K562 (cell line): ENCODE measurements at regions not wholly inside any gene's neighbourhood (a gene's known extent, or its start where the extent isn't known, plus 50 kb on each side); places are given as distances from the start of the nearest gene placed in this dataset.

Experiments used
- ARNT ChIP-seq, 2 experiments: fragments of 450-650 bp; IDR thresholded peaks; 2 replicates each; pipeline ENCODE4 v1.6.1; 2016; ENCODE audit warnings: mild to moderate bottlenecking in 1 of 2
- EZH2 ChIP-seq: IDR thresholded peaks from 2 replicates; pipeline ENCODE4 v1.6.1; 2012; ENCODE audit warnings: low read depth, mild to moderate bottlenecking, inconsistent platforms, low read length, borderline replicate concordance
- MYNN ChIP-seq, 2 experiments: sonication (generic); formaldehyde crosslinking in 1 of 2; IDR thresholded peaks; 2 replicates each; pipeline versions ENCODE4 v1.5.0 to v1.6.1; 2016 to 2020; ENCODE audit warnings: antibody characterized with exemption in 1 of 2, missing genetic modification reagents in 1 of 2
- ZNF696 ChIP-seq: fragments of 250-450 bp; sonication (Bioruptor Pico); conservative IDR thresholded peaks from 2 replicates; pipeline ENCODE4 v1.4.0; 2020; ENCODE audit warnings: mild to moderate bottlenecking, moderate library complexity
- ZNF780A ChIP-seq: fragments of 250-450 bp; sonication (Bioruptor Pico); IDR thresholded peaks from 2 replicates; pipeline ENCODE4 v1.5.0; 2021; ENCODE audit warnings: mild to moderate bottlenecking

DNA sequence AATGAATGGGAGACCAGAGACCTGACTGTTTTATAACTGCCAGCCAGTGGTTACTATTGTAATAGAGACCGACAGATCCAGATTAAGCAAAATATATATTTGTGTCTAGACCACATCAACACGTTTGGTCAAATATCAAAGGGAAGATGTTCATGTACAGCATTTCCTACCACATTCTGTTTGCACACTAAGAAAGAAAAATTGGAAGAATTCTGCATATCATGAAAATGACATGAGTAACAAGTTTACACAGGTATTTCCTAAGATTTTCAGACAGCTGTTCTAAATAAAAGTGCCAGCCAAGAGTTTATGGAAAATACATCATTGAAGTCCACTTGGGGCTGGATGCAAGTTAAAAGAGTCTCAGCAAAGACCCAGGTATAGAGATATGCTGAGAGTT is 145.5 kb upstream of the ANO3 start:
- TF ChIP-seq EZH2 (no peak), ZNF696 (CRISPR knock-in tag) (no peak), ZNF780A (CRISPR knock-in tag) (no peak), MYNN (IDR thresholded peaks at IDR 0.05) (no peak), MYNN (CRISPR knock-in tag; IDR thresholded peaks at IDR 0.05) (no peak), ARNT (IDR thresholded peaks at IDR 0.05) (no peak)
